IMR-90 (cell line): ENCODE measurements at regions not wholly inside any gene's neighbourhood (a gene's known extent, or its start where the extent isn't known, plus 50 kb on each side); places are given as distances from the start of the nearest gene placed in this dataset.

Source experiments
- ATAC-seq: fragments of 200-7000 bp; cut with Tn5 transposase; 2 replicates; pipeline ENCODE4 v1.9.1; 2020; ENCODE audit warnings: low read depth, mild to moderate bottlenecking, moderate library complexity
- BruUV-seq: library from RNA; stranded (reverse); fragments of 400-500 nt; replicated peaks from 2 replicates; lab custom pipeline; 2021; lab: Mats Ljungman, UMichigan
- CTCF ChIA-PET: fragments of 300-600 bp; formaldehyde crosslinking; extraction: SDS; loops from one replicate; lab custom pipeline; 2021; ENCODE audit warnings: antibody characterized with exemption; lab: Yijun Ruan, JAX
- POLR2A ChIA-PET: fragments of 300-600 bp; sonication (Branson Sonifier 250); formaldehyde crosslinking; loops from one replicate; lab custom pipeline; 2022; ENCODE audit warnings: antibody characterized with exemption; ENCODE audit not compliant: unreplicated experiment; lab: Charles Lee
- DNase-seq: peaks from one replicate; pipeline ENCODE4 v3.0.0; 2013
- H2AFZ ChIP-seq: replicated peaks from 2 replicates; pipeline ENCODE3; 2013; ENCODE audit warnings: low read length, mild to moderate bottlenecking; ENCODE audit not compliant: poor library complexity
- H2AK5ac ChIP-seq: 2 replicates; pipeline ENCODE4 v1.6.1; 2013; ENCODE audit warnings: low read depth, low read length, inconsistent platforms
- H2AK9ac ChIP-seq: replicated peaks from 2 replicates; pipeline ENCODE3; 2013; ENCODE audit warnings: mild to moderate bottlenecking, low read depth, low read length, moderate library complexity; ENCODE audit not compliant: poor library complexity
- H2BK120ac ChIP-seq: 2 replicates; pipeline ENCODE4 v1.6.1; 2013; ENCODE audit warnings: low read depth, low read length, inconsistent platforms
- H2BK15ac ChIP-seq: 3 replicates; pipeline ENCODE4 v1.6.1; 2013; ENCODE audit warnings: low read depth, low read length, inconsistent platforms
- H2BK20ac ChIP-seq: 2 replicates; pipeline ENCODE4 v1.6.1; 2013; ENCODE audit warnings: low read depth, mild to moderate bottlenecking, inconsistent platforms, low read length, moderate library complexity
- H2BK5ac ChIP-seq: 2 replicates; pipeline ENCODE4 v1.6.1; 2013; ENCODE audit warnings: mild to moderate bottlenecking, low read depth, low read length, inconsistent platforms; ENCODE audit not compliant: poor library complexity, severe bottlenecking
- H3K14ac ChIP-seq: replicated peaks from 2 replicates; pipeline ENCODE4 v1.6.1; 2013; ENCODE audit warnings: low read depth, low read length, inconsistent platforms
- H3K18ac ChIP-seq: 2 replicates; pipeline ENCODE4 v1.6.1; 2013; ENCODE audit warnings: low read depth, low read length, control low read depth
- H3K23ac ChIP-seq: 2 replicates; pipeline ENCODE4 v1.6.1; 2013; ENCODE audit warnings: low read depth, low read length, inconsistent platforms
- H3K27ac ChIP-seq: 2 replicates; pipeline ENCODE4 v1.5.1; 2013; ENCODE audit warnings: mild to moderate bottlenecking, control low read depth, low read length; ENCODE audit not compliant: insufficient read depth
- H3K27me3 ChIP-seq: 2 replicates; pipeline ENCODE4 v1.6.1; 2013; ENCODE audit warnings: low read length; ENCODE audit not compliant: control insufficient read depth, insufficient read depth
- H3K36me3 ChIP-seq: 2 replicates; pipeline ENCODE4 v1.6.1; 2013; ENCODE audit warnings: low read length, mixed read lengths; ENCODE audit not compliant: control insufficient read depth, insufficient read depth
- H3K4ac ChIP-seq: 2 replicates; pipeline ENCODE4 v1.6.1; 2013; ENCODE audit warnings: low read depth, low read length, inconsistent platforms
- H3K4me1 ChIP-seq: 2 replicates; pipeline ENCODE4 v1.6.1; 2013; ENCODE audit warnings: low read length, mixed read lengths; ENCODE audit not compliant: control insufficient read depth, insufficient read depth
- H3K4me2 ChIP-seq: 2 replicates; pipeline ENCODE4 v1.6.1; 2013; ENCODE audit warnings: low read depth, mild to moderate bottlenecking, control low read depth, low read length, moderate library complexity
- H3K4me3 ChIP-seq: 2 replicates; pipeline ENCODE4 v1.5.1; 2013; ENCODE audit warnings: low read depth, mild to moderate bottlenecking, control low read depth, low read length, moderate library complexity; ENCODE audit not compliant: insufficient read depth
- H3K56ac ChIP-seq: 2 replicates; pipeline ENCODE4 v1.6.1; 2013; ENCODE audit warnings: low read length, inconsistent platforms; ENCODE audit not compliant: insufficient read depth; ENCODE audit errors: extremely low read depth
- H3K79me1 ChIP-seq, 2 experiments: 2 replicates each; pipeline ENCODE4 v1.6.1; 2013; ENCODE audit warnings: low read length in 2 of 2, inconsistent platforms in 1 of 2, low read depth in 1 of 2
- H3K9ac ChIP-seq: 2 replicates; pipeline ENCODE4 v1.6.1; 2013; ENCODE audit warnings: low read depth, low read length, control low read depth
- H3K9me1 ChIP-seq: 2 replicates; pipeline ENCODE4 v1.6.1; 2013; ENCODE audit warnings: low read length, inconsistent platforms; ENCODE audit not compliant: insufficient read depth
- H3K9me3 ChIP-seq: 2 replicates; pipeline ENCODE4 v1.6.1; 2013; ENCODE audit warnings: low read length; ENCODE audit not compliant: control insufficient read depth, insufficient read depth
- H4K20me1 ChIP-seq: 2 replicates; pipeline ENCODE4 v1.6.1; 2013; ENCODE audit warnings: low read length, inconsistent platforms; ENCODE audit not compliant: insufficient read depth
- H4K5ac ChIP-seq: 2 replicates; pipeline ENCODE4 v1.6.1; 2013; ENCODE audit warnings: mild to moderate bottlenecking, low read depth, low read length, control low read depth
- H4K8ac ChIP-seq, 2 experiments: 2 replicates each; pipeline ENCODE4 v1.6.1; 2013; ENCODE audit warnings: low read depth in 2 of 2, low read length in 2 of 2, control low read depth in 1 of 2, inconsistent platforms in 1 of 2
- H4K91ac ChIP-seq: 2 replicates; pipeline ENCODE4 v1.6.1; 2013; ENCODE audit warnings: low read depth, low read length, inconsistent platforms; ENCODE audit not compliant: insufficient read depth
- CEBPB ChIP-seq: IDR thresholded peaks from 2 replicates; pipeline ENCODE4 v1.6.1; 2012; ENCODE audit warnings: low read depth, low read length, improper control_type of control experiment
- CHD1 ChIP-seq: IDR thresholded peaks from 2 replicates; pipeline ENCODE4 v1.6.1; 2012; ENCODE audit warnings: low read depth, low read length, improper control_type of control experiment
- ELK1 ChIP-seq: fragments of 150-350 bp; IDR thresholded peaks from 2 replicates; pipeline ENCODE4 v1.6.1; 2016; ENCODE audit warnings: low read depth, mild to moderate bottlenecking, low read length, moderate library complexity, borderline replicate concordance
- FOS ChIP-seq: fragments of 150-350 bp; IDR thresholded peaks from 2 replicates; pipeline ENCODE4 v1.6.1; 2016; ENCODE audit warnings: low read depth, low read length
- MAFK ChIP-seq: IDR thresholded peaks from 2 replicates; pipeline ENCODE4 v1.6.1; 2012; ENCODE audit warnings: low read depth, low read length, improper control_type of control experiment
- RAD21 ChIP-seq: IDR thresholded peaks from 2 replicates; pipeline ENCODE4 v1.6.1; 2012; ENCODE audit warnings: low read length, improper control_type of control experiment
- RCOR1 ChIP-seq: IDR thresholded peaks from 2 replicates; pipeline ENCODE4 v1.6.1; 2012; ENCODE audit warnings: mild to moderate bottlenecking, low read length, improper control_type of control experiment; ENCODE audit not compliant: insufficient replicate concordance
- RFX5 ChIP-seq: IDR thresholded peaks from 2 replicates; pipeline ENCODE4 v1.8.0; 2012; ENCODE audit warnings: low read depth, mild to moderate bottlenecking, low read length, moderate library complexity
- WGBS, 2 experiments: methylation state at CpG; one replicate each; pipeline versions ENCODE4 v1.1.5 to v1.1.7; 2013; ENCODE audit warnings: missing lambda C conversion rate in 2 of 2; ENCODE audit not compliant: insufficient read length in 1 of 2; ENCODE audit errors: extremely low coverage in 2 of 2; 5-methylcytosine and 5-hydroxymethylcytosine counted together
- dilution Hi-C: fragments of 300-500 bp; cut with HindIII; formaldehyde crosslinking; loops from one replicate; pipeline ENCODE4 v1.14.3; 2018; ENCODE audit warnings: low sequenced_read_pairs; ENCODE audit not compliant: unreplicated experiment
- in situ Hi-C: fragments of 300-500 bp; cut with MboI; formaldehyde crosslinking; loops from 3 replicates; pipeline ENCODE4 v1.14.3; 2019; ENCODE audit warnings: low sequenced_read_pairs, inconsistent platforms, mixed read lengths
- intact Hi-C: fragments of 100-400 bp; cut with micrococcal nuclease; formaldehyde crosslinking; loops from 2 replicates; pipeline ENCODE4 v1.10.0; 2022

- BruUV-seq: no TSS peak
- H3K18ac ChIP-seq: no peak overlapping the region
- no CpG with 5 or more reads among the region's 5 CpGs for WGBS, 2 experiments
- no peak overlapping the region for H4K8ac ChIP-seq
- H2AK9ac ChIP-seq: no peak overlapping the region
- H3K27me3 ChIP-seq: no peaks in the 10 kb centered on the region
- H3K56ac ChIP-seq: no peak overlapping the region
- POLR2A ChIA-PET: no interaction called here
- H3K27ac ChIP-seq: no peak overlapping the region
- no peak overlapping the region for H3K4ac ChIP-seq
- H3K36me3 ChIP-seq: no peaks in the 10 kb centered on the region
- CTCF ChIA-PET: no interaction called here
- intact Hi-C loops (no loop called here), in situ Hi-C loops (no loop called here), dilution Hi-C loops (no loop called here)
- H2AK5ac ChIP-seq: no peak overlapping the region
- H2BK20ac ChIP-seq: no peak overlapping the region
- H2BK120ac ChIP-seq: no peak overlapping the region
- TF ChIP-seq ELK1: no peak
- TF ChIP-seq RCOR1: no peak
- TF ChIP-seq MAFK: no peak
- no peak for TF ChIP-seq CHD1
- no peak for TF ChIP-seq RFX5
- no peak for TF ChIP-seq RAD21
- TF ChIP-seq FOS: no peak
- TF ChIP-seq CEBPB: no peak
- peaks cover 15% of the 10 kb centered on the region; the same call in 1 of the 2 replicates for H3K9me3 ChIP-seq
- no peak overlapping the region for H3K9ac ChIP-seq
- H2BK5ac ChIP-seq: no peak overlapping the region
- no peak overlapping the region for H3K23ac ChIP-seq
- H3K4me2 ChIP-seq: no peak overlapping the region
- no peak overlapping the region for H4K5ac ChIP-seq
- no peak overlapping the region for H2BK15ac ChIP-seq
- no peaks in the 10 kb centered on the region for H3K9me1 ChIP-seq
- H4K20me1 ChIP-seq: no peaks in the 10 kb centered on the region
- no peak overlapping the region for H4K91ac ChIP-seq
- H3K4me3 ChIP-seq: no peak overlapping the region
- no peaks in the 10 kb centered on the region for H3K79me1 ChIP-seq
- H2AFZ ChIP-seq: no peak overlapping the region
- ATAC-seq: no peak
- no peak for DNase-seq
- H3K14ac ChIP-seq: no peak overlapping the region
- no peaks in the 10 kb centered on the region for H3K4me1 ChIP-seq
Observed at GRCh38 chr11:134973801-134974200, 561.8 kb upstream of the B3GAT1 start.
